H1 (cell line): ENCODE measurements at regions not wholly inside any gene's neighbourhood (a gene's known extent, or its start where the extent isn't known, plus 50 kb on each side); places are given as distances from the start of the nearest gene placed in this dataset.

ENCODE experiments used
- CTCF ChIA-PET: fragments of 300-600 bp; sonication (Branson Sonifier 250); formaldehyde crosslinking; loops from one replicate; lab custom pipeline; 2021; ENCODE audit not compliant: partially characterized antibody; lab: Charles Lee
- POLR2A ChIA-PET: fragments of 300-600 bp; sonication (Branson Sonifier 250); formaldehyde crosslinking; loops from one replicate; lab custom pipeline; 2021; ENCODE audit warnings: inconsistent platforms; ENCODE audit not compliant: partially characterized antibody; lab: Charles Lee
- DNase-seq, 2 experiments: peaks; one replicate each; pipeline versions ENCODE4 v3.0.0 to v3.0.0-alpha.2; 2010 to 2022; ENCODE audit warnings: low spot score in 2 of 2, low read depth in 1 of 2, mixed read lengths in 1 of 2
- FAIRE-seq: peaks from 2 replicates; lab custom pipeline; 2011; peaks lifted over from hg19 to GRCh38; lab: Jason Lieb, UNC
- H2AFZ ChIP-seq: 2 replicates; pipeline ENCODE4 v1.8.1; 2012; ENCODE audit warnings: low read length, inconsistent platforms
- H2AK5ac ChIP-seq: 2 replicates; pipeline ENCODE4 v1.6.1; 2013; ENCODE audit warnings: low read depth, low read length
- H2BK120ac ChIP-seq: replicated peaks from 2 replicates; pipeline ENCODE3; 2013; ENCODE audit warnings: low read depth, low read length, inconsistent platforms
- H2BK12ac ChIP-seq: 2 replicates; pipeline ENCODE4 v1.6.1; 2013; ENCODE audit warnings: low read depth, low read length
- H2BK15ac ChIP-seq: 2 replicates; pipeline ENCODE4 v1.6.1; 2013; ENCODE audit warnings: low read length
- H2BK20ac ChIP-seq: 2 replicates; pipeline ENCODE4 v1.6.1; 2013; ENCODE audit warnings: low read length
- H2BK5ac ChIP-seq: 2 replicates; pipeline ENCODE4 v1.6.1; 2013; ENCODE audit warnings: low read depth, low read length
- H3K14ac ChIP-seq: 2 replicates; pipeline ENCODE4 v1.6.1; 2013; ENCODE audit warnings: inconsistent platforms; ENCODE audit not compliant: insufficient read length
- H3K18ac ChIP-seq: 2 replicates; pipeline ENCODE4 v1.6.1; 2013; ENCODE audit warnings: low read length; ENCODE audit errors: extremely low read depth
- H3K23ac ChIP-seq: 2 replicates; pipeline ENCODE4 v1.6.1; 2013; ENCODE audit warnings: inconsistent platforms; ENCODE audit not compliant: insufficient read length
- H3K23me2 ChIP-seq: 2 replicates; pipeline ENCODE4 v1.6.1; 2013; ENCODE audit warnings: low read depth, low read length
- H3K27ac ChIP-seq: 2 replicates; pipeline ENCODE4 v1.6.1; 2011; ENCODE audit warnings: low read depth, low read length, inconsistent platforms
- H3K27me3 ChIP-seq, 4 experiments: replicated peaks in 1 of 4; 1 replicate in 1 of 4; 2 replicates in 3 of 4; pipeline versions ENCODE4 v1.6.1 to v1.8.1; 2011 to 2013; ENCODE audit warnings: low read length in 3 of 4, mild to moderate bottlenecking in 3 of 4, inconsistent platforms in 2 of 4, mixed read lengths in 2 of 4, moderate library complexity in 1 of 4; ENCODE audit not compliant: control insufficient read depth in 3 of 4, insufficient read depth in 3 of 4; ENCODE audit errors: extremely low read depth in 1 of 4
- H3K36me3 ChIP-seq, 4 experiments: 2 replicates each; pipeline versions ENCODE4 v1.6.1 to v1.8.1; 2011 to 2013; ENCODE audit warnings: mild to moderate bottlenecking in 4 of 4, low read length in 3 of 4, moderate library complexity in 2 of 4, control low read depth in 1 of 4, inconsistent platforms in 1 of 4; ENCODE audit not compliant: insufficient read depth in 4 of 4, control insufficient read depth in 2 of 4
- H3K4ac ChIP-seq: replicated peaks from 2 replicates; pipeline ENCODE3; 2013; ENCODE audit warnings: low read length, low read depth, mixed read lengths, inconsistent platforms; ENCODE audit not compliant: insufficient read length
- H3K4me1 ChIP-seq, 4 experiments: replicated peaks in 1 of 4; 1 replicate in 1 of 4; 2 replicates in 3 of 4; pipeline versions ENCODE4 v1.6.1 to v1.8.1; 2011 to 2013; ENCODE audit warnings: low read length in 3 of 4, inconsistent platforms in 2 of 4, mixed read lengths in 1 of 4; ENCODE audit not compliant: insufficient read depth in 4 of 4, control insufficient read depth in 3 of 4
- H3K4me2 ChIP-seq, 2 experiments: 2 replicates each; pipeline versions ENCODE4 v1.6.1 to v1.8.1; 2011 to 2013; ENCODE audit warnings: low read depth in 2 of 2, low read length in 2 of 2, control low read depth in 1 of 2, inconsistent platforms in 1 of 2, mild to moderate bottlenecking in 1 of 2; ENCODE audit not compliant: insufficient read depth in 1 of 2
- H3K4me3 ChIP-seq, 4 experiments: fragments of 200-600, 300-600 bp in 1 of 4; sonication (generic), shearing (Covaris generic), sonication (Bioruptor Twin) in 1 of 4; 2 replicates each; pipeline versions ENCODE4 v1.5.1 to v1.8.1; 2011 to 2016; ENCODE audit warnings: low read length in 4 of 4, low read depth in 3 of 4, control low read depth in 2 of 4, inconsistent platforms in 2 of 4, mild to moderate bottlenecking in 2 of 4, mixed read lengths in 1 of 4, moderate library complexity in 1 of 4; ENCODE audit not compliant: insufficient read depth in 2 of 4; ENCODE audit errors: extremely low read depth in 1 of 4
- H3K56ac ChIP-seq: replicated peaks from 2 replicates; pipeline ENCODE3; 2013; ENCODE audit warnings: low read depth, mild to moderate bottlenecking, mixed read lengths, low read length, inconsistent platforms; ENCODE audit not compliant: insufficient read length
- H3K79me1 ChIP-seq: 2 replicates; pipeline ENCODE4 v1.6.1; 2013; ENCODE audit warnings: low read depth, low read length, control low read depth
- H3K79me2 ChIP-seq, 2 experiments: 2 replicates each; pipeline versions ENCODE4 v1.6.1 to v1.8.1; 2012 to 2013; ENCODE audit warnings: low read length in 2 of 2, mild to moderate bottlenecking in 2 of 2, inconsistent platforms in 1 of 2; ENCODE audit not compliant: insufficient read depth in 2 of 2, control insufficient read depth in 1 of 2
- H3K9ac ChIP-seq, 4 experiments: replicated peaks in 1 of 4; 1 replicate in 1 of 4; 2 replicates in 3 of 4; pipeline versions ENCODE4 v1.6.1 to v1.8.1; 2011 to 2013; ENCODE audit warnings: low read depth in 3 of 4, low read length in 3 of 4, control low read depth in 2 of 4, mild to moderate bottlenecking in 2 of 4, moderate library complexity in 2 of 4, inconsistent platforms in 1 of 4; ENCODE audit errors: extremely low read depth in 1 of 4
- H3K9me3 ChIP-seq, 2 experiments: 2 replicates each; pipeline versions ENCODE4 v1.6.1 to v1.8.1; 2012 to 2013; ENCODE audit warnings: mild to moderate bottlenecking in 2 of 2, moderate library complexity in 2 of 2, control low read depth in 1 of 2, inconsistent platforms in 1 of 2, low read depth in 1 of 2, low read length in 1 of 2, mixed read lengths in 1 of 2; ENCODE audit not compliant: insufficient read depth in 2 of 2
- H4K20me1 ChIP-seq, 2 experiments: replicated peaks in 1 of 2; 2 replicates each; pipeline versions ENCODE3 to v1.8.1; 2011 to 2013; ENCODE audit warnings: inconsistent platforms in 2 of 2, low read length in 2 of 2, mild to moderate bottlenecking in 1 of 2; ENCODE audit not compliant: insufficient read depth in 2 of 2, control insufficient read depth in 1 of 2
- H4K5ac ChIP-seq: 2 replicates; pipeline ENCODE4 v1.6.1; 2013; ENCODE audit warnings: low read length, low read depth, mixed read lengths, inconsistent platforms; ENCODE audit not compliant: insufficient read length
- H4K8ac ChIP-seq: 2 replicates; pipeline ENCODE4 v1.8.0; 2013; ENCODE audit warnings: mild to moderate bottlenecking, moderate library complexity, low read length, inconsistent platforms; ENCODE audit not compliant: insufficient read depth; ENCODE audit errors: extremely low read depth
- H4K91ac ChIP-seq: replicated peaks from 2 replicates; pipeline ENCODE3; 2013; ENCODE audit warnings: low read length, mixed read lengths, inconsistent platforms; ENCODE audit not compliant: insufficient read length
- HDAC6 ChIP-seq: IDR thresholded peaks from one replicate; pipeline ENCODE4 v1.7.1; 2012; ENCODE audit warnings: low read depth, mild to moderate bottlenecking, inconsistent platforms, low read length, moderate library complexity
- WGBS, 2 experiments: shearing (Covaris generic) in 1 of 2; methylation state at CpG; one replicate each; pipeline versions ENCODE4 v1.1.6 to v1.1.7; 2013 to 2015; ENCODE audit warnings: low lambda C conversion rate in 2 of 2, mixed read lengths in 2 of 2, inconsistent platforms in 1 of 2, low coverage in 1 of 2, missing lambda C conversion rate in 1 of 2; ENCODE audit not compliant: insufficient replicate concordance in 2 of 2, insufficient coverage in 1 of 2, insufficient read length in 1 of 2; ENCODE audit errors: extremely low coverage in 1 of 2, missing lambda C conversion rate in 1 of 2; 5-methylcytosine and 5-hydroxymethylcytosine counted together

- no peak for TF ChIP-seq HDAC6
- POLR2A ChIA-PET: no interaction called here
Observed at GRCh38 chr6:100988391-100988984, 107.4 kb upstream of the ASCC3 start.

More at GRCh38 chr6:100988391-100988984, 107.4 kb upstream of the ASCC3 start:
- H3K79me2 ChIP-seq: no peaks in the 10 kb centered on the region
- no peak for DNase-seq
- no peak overlapping the region for H3K14ac ChIP-seq
- H3K27me3 ChIP-seq: no peaks in the 10 kb centered on the region
- no peak overlapping the region for H2BK20ac ChIP-seq
- no peak overlapping the region for H4K5ac ChIP-seq
- no peak overlapping the region for H2BK5ac ChIP-seq
- H3K23ac ChIP-seq: no peak overlapping the region
- H3K4me2 ChIP-seq: no peak overlapping the region
- H3K23me2 ChIP-seq: no peaks in the 10 kb centered on the region
- no peak overlapping the region for H4K8ac ChIP-seq
- no peak overlapping the region for H2BK12ac ChIP-seq
- H3K4ac ChIP-seq: no peak overlapping the region
- 84% methylated on average over 2 of the region's 2 CpGs; no CpG with 5 or more reads in 1 of the 2 experiments for WGBS, 2 experiments
- H2BK15ac ChIP-seq: no peak overlapping the region
- FAIRE-seq: no peak
- no peak overlapping the region for H4K91ac ChIP-seq
- H3K79me1 ChIP-seq: no peaks in the 10 kb centered on the region
- no peak overlapping the region for H3K27ac ChIP-seq
- no peak overlapping the region for H3K18ac ChIP-seq
- no peaks in the 10 kb centered on the region for H3K36me3 ChIP-seq
- CTCF ChIA-PET: interaction anchor here (1.2 kb wide), 1 partner anchor 12 kb away, joined by 4 read pairs; no protein-coding TSS in a partner anchor
- H3K56ac ChIP-seq: no peak overlapping the region
- H3K4me3 ChIP-seq: no peak overlapping the region
- no peak overlapping the region for H2AK5ac ChIP-seq
- H4K20me1 ChIP-seq: no peaks in the 10 kb centered on the region
- no peaks in the 10 kb centered on the region for H3K9me3 ChIP-seq
- H3K4me1 ChIP-seq: no peaks in the 10 kb centered on the region
- no peak overlapping the region for H2BK120ac ChIP-seq
- no peak overlapping the region for H2AFZ ChIP-seq
- no peak overlapping the region for H3K9ac ChIP-seq
